ENCODE measurements at regions not wholly inside any gene's neighbourhood (a gene's known extent, or its start where the extent isn't known, plus 50 kb on each side); places are given as distances from the start of the nearest gene placed in this dataset.
"Not testable (repeated sequence)": the region's sequence is repeated elsewhere in the genome, so short reads cannot be mapped to it uniquely, and the experiment has no call there.

- no peak for DNase-seq (ENCODE audit: low read depth)
Measured at GRCh38 chr4:181006499-181007260, 1236.5 kb upstream of the TENM3 start.

GRCh38 chr4:181007751-181008150 lies 1235.5 kb upstream of the TENM3 start:
- DNase-seq (ENCODE audit: low read depth), result no peak

GRCh38 chr4:181008164-181008563 lies 1235.0 kb upstream of the TENM3 start:
- no peak for DNase-seq (ENCODE audit: low read depth)

- no peak for DNase-seq (ENCODE audit: low read depth)
Measured at GRCh38 chr4:181013162-181013561, 1230.0 kb upstream of the TENM3 start.

GRCh38 chr4:181017038-181017437 lies 1226.2 kb upstream of the TENM3 start:
- no peak for DNase-seq (ENCODE audit: low read depth)

- no peak for DNase-seq (ENCODE audit: low read depth)
Measured at GRCh38 chr4:181018472-181018871, 1224.7 kb upstream of the TENM3 start.

GRCh38 chr4:181018913-181019312 lies 1224.3 kb upstream of the TENM3 start:
- DNase-seq (ENCODE audit: low read depth), result no peak

- no peak for DNase-seq (ENCODE audit: low read depth)
Measured at GRCh38 chr4:181020456-181020855, 1222.7 kb upstream of the TENM3 start.

- no peak for DNase-seq (ENCODE audit: low read depth)
Measured at GRCh38 chr4:181021213-181021612, 1222.0 kb upstream of the TENM3 start.

- not testable (repeated sequence) for DNase-seq (ENCODE audit: low read depth)
Measured at GRCh38 chr4:181030135-181030921, 1212.9 kb upstream of the TENM3 start.

- no peak for DNase-seq (ENCODE audit: low read depth)
Measured at GRCh38 chr4:181030961-181031360, 1212.2 kb upstream of the TENM3 start.

- DNase-seq (ENCODE audit: low read depth), result no peak
Measured at GRCh38 chr4:181043486-181043885, 1199.7 kb upstream of the TENM3 start.

- DNase-seq (ENCODE audit: low read depth), result no peak
Measured at GRCh38 chr4:181046809-181047208, 1196.4 kb upstream of the TENM3 start.

- no peak for DNase-seq (ENCODE audit: low read depth)
Measured at GRCh38 chr4:181051931-181052330, 1191.3 kb upstream of the TENM3 start.

- no peak for DNase-seq (ENCODE audit: low read depth)
Measured at GRCh38 chr4:181061787-181062186, 1181.4 kb upstream of the TENM3 start.

- DNase-seq (ENCODE audit: low read depth), result no peak
Measured at GRCh38 chr4:181063212-181063611, 1180.0 kb upstream of the TENM3 start.

GRCh38 chr4:181077341-181077740 lies 1165.9 kb upstream of the TENM3 start:
- DNase-seq (ENCODE audit: low read depth), result no peak

- no peak for DNase-seq (ENCODE audit: low read depth)
Measured at GRCh38 chr4:181078196-181078595, 1165.0 kb upstream of the TENM3 start.

- no peak for DNase-seq (ENCODE audit: low read depth)
Measured at GRCh38 chr4:181083757-181084361, 1159.3 kb upstream of the TENM3 start.

- DNase-seq (ENCODE audit: low read depth), result no peak
Measured at GRCh38 chr4:181085557-181085956, 1157.6 kb upstream of the TENM3 start.

- no peak for DNase-seq (ENCODE audit: low read depth)
Measured at GRCh38 chr4:181105487-181105886, 1137.7 kb upstream of the TENM3 start.

GRCh38 chr4:181106398-181106797 lies 1136.8 kb upstream of the TENM3 start:
- no peak for DNase-seq (ENCODE audit: low read depth)

GRCh38 chr4:181108237-181108636 lies 1135.0 kb upstream of the TENM3 start:
- no peak for DNase-seq (ENCODE audit: low read depth)
